HL-60 (cell line): ENCODE measurements at regions not wholly inside any gene's neighbourhood (a gene's known extent, or its start where the extent isn't known, plus 50 kb on each side); places are given as distances from the start of the nearest gene placed in this dataset.

ENCODE experiments used
- CTCF ChIP-seq: IDR thresholded peaks from one replicate; pipeline ENCODE4 v1.5.1; 2011; ENCODE audit warnings: low read length, control low read depth, inconsistent platforms; ENCODE audit not compliant: insufficient read depth
- POLR2AphosphoS5 ChIP-seq: IDR thresholded peaks from 2 replicates; pipeline ENCODE4 v1.6.1; 2012; ENCODE audit warnings: low read depth
- REST ChIP-seq: IDR thresholded peaks from 2 replicates; pipeline ENCODE4 v1.6.1; 2012; ENCODE audit warnings: low read depth; ENCODE audit not compliant: insufficient replicate concordance

GRCh38 chr16:6021276-6021943, 923.8 kb upstream of the EEF2KMT start:
- TF ChIP-seq CTCF = no peak
- TF ChIP-seq POLR2AphosphoS5 = no peak
- TF ChIP-seq REST = no peak
